ACC112 (cell line): ENCODE measurements at regions not wholly inside any gene's neighbourhood (a gene's known extent, or its start where the extent isn't known, plus 50 kb on each side); places are given as distances from the start of the nearest gene placed in this dataset.

Source experiments
- H2AFZ ChIP-seq: fragments of 200-600 bp; sonication (generic); one replicate; pipeline ENCODE4 v1.6.0; 2017; ENCODE audit warnings: antibody characterized with exemption, low read length; ENCODE audit not compliant: unreplicated experiment
- H3K27ac ChIP-seq: fragments of 200-600 bp; sonication (generic); 2 replicates; pipeline ENCODE4 v1.5.1; 2014; ENCODE audit warnings: low read depth, mild to moderate bottlenecking, antibody characterized with exemption, low read length, moderate library complexity
- H3K27me3 ChIP-seq: fragments of 200-600 bp; sonication (generic); 2 replicates; pipeline ENCODE4 v1.6.1; 2014; ENCODE audit warnings: mild to moderate bottlenecking, antibody characterized with exemption, low read length, moderate library complexity, mixed read lengths; ENCODE audit not compliant: insufficient read depth
- H3K36me3 ChIP-seq: fragments of 200-600 bp; sonication (generic); 2 replicates; pipeline ENCODE4 v1.6.1; 2016; ENCODE audit warnings: mild to moderate bottlenecking, antibody characterized with exemption, low read length, moderate library complexity, mixed read lengths; ENCODE audit not compliant: insufficient read depth
- H3K4me1 ChIP-seq: fragments of 200-600 bp; sonication (generic); one replicate; pipeline ENCODE4 v1.6.1; 2016; ENCODE audit warnings: low read length, mixed read lengths; ENCODE audit not compliant: insufficient read depth, unreplicated experiment, control insufficient read depth
- H3K4me3 ChIP-seq: fragments of 200-600 bp; sonication (generic); 2 replicates; pipeline ENCODE4 v1.5.1; 2014; ENCODE audit warnings: mild to moderate bottlenecking, low read depth, low read length
- H3K79me2 ChIP-seq: fragments of 200-600 bp; sonication (generic); one replicate; pipeline ENCODE4 v1.6.0; 2016; ENCODE audit warnings: low read length; ENCODE audit not compliant: control insufficient read depth, unreplicated experiment, insufficient read depth

DNA sequence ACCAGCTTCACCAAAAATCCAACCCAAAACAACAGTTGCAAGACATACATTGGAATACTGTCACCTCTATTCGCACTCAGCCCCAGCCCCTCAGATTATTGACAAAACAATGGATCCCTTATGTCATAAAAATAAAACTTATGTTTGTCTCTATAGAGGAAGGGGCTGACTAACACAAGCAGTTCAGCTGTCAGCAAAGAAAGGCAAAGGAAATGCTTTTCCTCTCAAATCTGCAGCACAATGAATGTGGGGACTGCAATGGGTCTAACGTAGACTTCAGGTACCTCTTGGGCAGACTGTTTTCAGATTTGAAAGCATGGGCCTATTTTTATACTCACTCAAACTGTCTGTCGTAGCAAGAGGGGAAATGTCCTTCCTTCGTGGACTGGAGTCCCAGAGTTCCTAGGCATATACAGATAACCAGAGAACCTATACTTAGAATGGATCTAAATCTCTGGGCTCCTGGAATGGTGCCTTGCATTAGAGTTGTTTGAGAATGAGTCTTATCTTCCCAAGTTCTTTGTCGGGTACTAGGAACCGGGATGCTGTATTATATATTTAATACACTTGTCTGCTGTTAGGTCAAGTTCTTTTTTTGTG lies 307.7 kb upstream of the DDX53 start:
- H3K4me1 ChIP-seq, result peaks cover 6% of the 10 kb centered on the region
- no peaks in the 10 kb centered on the region for H3K27me3 ChIP-seq
- H3K36me3 ChIP-seq, result no peaks in the 10 kb centered on the region
- no peak overlapping the region for H3K27ac ChIP-seq
- H3K79me2 ChIP-seq, result no peaks in the 10 kb centered on the region
- no peak overlapping the region for H3K4me3 ChIP-seq
- no peak overlapping the region for H2AFZ ChIP-seq

DNA sequence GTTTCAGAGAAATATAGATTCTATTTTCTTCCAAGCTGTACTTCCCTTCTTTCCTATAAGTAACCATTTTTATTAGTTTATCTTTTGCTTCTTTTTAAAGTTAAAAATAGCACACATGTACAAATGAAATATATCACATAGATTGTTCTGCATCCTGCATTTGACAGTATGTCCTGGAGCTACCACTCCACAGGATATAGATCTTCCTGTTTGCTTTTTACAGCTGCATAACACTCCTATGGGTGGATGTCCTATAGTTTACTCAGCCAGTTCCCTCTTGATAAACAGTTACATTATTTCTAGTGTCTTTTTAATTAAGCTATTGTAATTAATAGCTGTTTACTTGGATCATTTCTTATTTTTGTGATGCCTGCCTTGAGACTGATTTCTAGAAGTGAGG lies 301.6 kb upstream of the DDX53 start:
- Histone ChIP-seq H3K4me1 (peaks cover 10% of the 10 kb centered on the region), H3K4me3 (no peak overlapping the region), H2AFZ (no peak overlapping the region), H3K79me2 (no peaks in the 10 kb centered on the region), H3K36me3 (no peaks in the 10 kb centered on the region), H3K27ac (no peak overlapping the region), H3K27me3 (no peaks in the 10 kb centered on the region)

GRCh38 chrX:22699581-22700091 lies 300.1 kb upstream of the DDX53 start:
- Histone ChIP-seq H3K4me3 (peak overlapping the region; percentile 47; the same call in 1 of the 2 replicates), H3K36me3 (no peaks in the 10 kb centered on the region), H3K79me2 (no peaks in the 10 kb centered on the region), H3K27me3 (no peaks in the 10 kb centered on the region), H2AFZ (peak overlapping the region; percentile 25), H3K4me1 (peaks cover 10% of the 10 kb centered on the region), H3K27ac (peak overlapping the region; percentile 50)

GRCh38 chrX:22712942-22713341 lies 286.8 kb upstream of the DDX53 start:
- Histone ChIP-seq H3K27ac (no peak overlapping the region), H3K36me3 (no peaks in the 10 kb centered on the region), H3K27me3 (no peaks in the 10 kb centered on the region), H3K4me3 (no peak overlapping the region), H3K4me1 (peaks cover 4% of the 10 kb centered on the region), H2AFZ (no peak overlapping the region), H3K79me2 (no peaks in the 10 kb centered on the region)

DNA sequence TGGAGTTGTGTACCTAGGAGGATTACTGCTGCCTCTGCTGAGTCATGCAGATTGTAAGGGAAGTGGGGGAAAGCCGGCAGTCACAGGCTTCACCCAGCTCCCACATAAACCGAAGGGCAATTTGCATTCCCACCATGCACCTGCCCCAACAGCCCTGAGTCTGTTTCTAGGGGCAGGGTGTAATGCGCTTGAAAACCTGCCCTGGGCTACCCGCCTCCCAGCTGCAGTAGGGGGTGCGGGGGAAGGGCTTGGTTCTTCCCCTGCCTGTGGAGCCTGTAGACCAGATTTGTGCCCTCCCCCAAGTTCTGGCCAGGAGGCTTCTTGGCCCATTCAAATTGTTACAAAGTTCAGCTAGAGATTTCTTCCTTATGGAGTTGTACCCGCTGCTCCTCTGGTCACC lies 269.2 kb upstream of the DDX53 start:
- no peaks in the 10 kb centered on the region for H3K27me3 ChIP-seq
- H3K79me2 ChIP-seq, result no peaks in the 10 kb centered on the region
- no peak overlapping the region for H2AFZ ChIP-seq
- H3K4me3 ChIP-seq, result no peak overlapping the region
- no peaks in the 10 kb centered on the region for H3K4me1 ChIP-seq
- no peak overlapping the region for H3K27ac ChIP-seq
- no peaks in the 10 kb centered on the region for H3K36me3 ChIP-seq

DNA sequence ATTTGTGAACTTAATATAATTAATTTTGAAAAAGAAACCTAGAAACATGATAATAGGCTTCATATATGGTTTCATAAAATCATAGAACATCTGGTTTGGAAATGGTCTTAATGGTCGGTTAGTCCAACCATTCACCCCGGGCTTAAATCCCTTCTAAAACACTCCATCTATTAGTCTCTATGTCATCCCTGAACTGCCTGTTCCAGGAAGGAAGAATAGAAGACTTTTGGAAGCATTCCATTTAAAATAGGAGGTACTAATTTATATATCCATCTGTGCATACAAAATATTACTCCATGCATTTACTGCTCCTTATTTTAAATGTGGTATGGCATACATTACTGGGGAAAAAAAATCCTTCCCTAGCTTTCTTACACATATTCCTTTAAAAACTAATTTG lies 262.2 kb upstream of the DDX53 start:
- no peaks in the 10 kb centered on the region for H3K36me3 ChIP-seq
- no peak overlapping the region for H3K4me3 ChIP-seq
- H2AFZ ChIP-seq, result no peak overlapping the region
- H3K79me2 ChIP-seq, result no peaks in the 10 kb centered on the region
- H3K27ac ChIP-seq, result no peak overlapping the region
- H3K27me3 ChIP-seq, result no peaks in the 10 kb centered on the region
- H3K4me1 ChIP-seq, result peaks cover 15% of the 10 kb centered on the region

- peak overlapping the region; percentile 38 for H2AFZ ChIP-seq
Observed at GRCh38 chrX:22739276-22739675, 260.5 kb upstream of the DDX53 start.

DNA sequence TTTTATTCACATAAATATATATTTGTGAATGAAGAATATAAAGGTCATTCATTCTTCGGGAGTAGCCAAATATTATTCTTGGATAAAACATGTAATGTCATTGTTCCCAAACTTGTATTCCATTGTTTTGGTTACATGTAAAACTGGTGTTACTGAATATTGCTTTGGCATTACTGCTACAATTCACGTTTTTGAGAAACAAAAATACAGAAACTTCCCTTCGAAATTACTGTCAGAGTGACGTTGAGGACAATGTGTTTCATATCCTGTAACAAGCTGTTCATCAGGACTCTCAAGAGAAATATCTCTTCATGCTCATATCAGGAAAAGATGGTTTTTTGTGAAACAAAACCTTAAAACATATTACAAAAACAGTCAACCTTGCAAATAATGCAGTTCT lies 258.9 kb upstream of the DDX53 start:
- H3K4me1 ChIP-seq, result peaks cover 19% of the 10 kb centered on the region
- H3K79me2 ChIP-seq, result no peaks in the 10 kb centered on the region

More at GRCh38 chrX:22739276-22739675, 260.5 kb upstream of the DDX53 start:
- Histone ChIP-seq H3K4me3 (no peak overlapping the region), H3K4me1 (peaks cover 19% of the 10 kb centered on the region), H3K27me3 (no peaks in the 10 kb centered on the region), H3K79me2 (no peaks in the 10 kb centered on the region), H3K27ac (no peak overlapping the region), H3K36me3 (no peaks in the 10 kb centered on the region)

GRCh38 chrX:22742174-22742573 lies 257.6 kb upstream of the DDX53 start:
- H3K36me3 ChIP-seq, result no peaks in the 10 kb centered on the region
- peaks cover 19% of the 10 kb centered on the region for H3K4me1 ChIP-seq
- peak overlapping the region; percentile 68 for H2AFZ ChIP-seq
- no peaks in the 10 kb centered on the region for H3K79me2 ChIP-seq
- no peak overlapping the region for H3K4me3 ChIP-seq
- H3K27ac ChIP-seq, result peak overlapping the region; percentile 74
- no peaks in the 10 kb centered on the region for H3K27me3 ChIP-seq

More for the DNA sequence above, 258.9 kb upstream of the DDX53 start:
- Histone ChIP-seq H3K27me3 (no peaks in the 10 kb centered on the region), H2AFZ (no peak overlapping the region), H3K36me3 (no peaks in the 10 kb centered on the region), H3K27ac (no peak overlapping the region), H3K4me3 (no peak overlapping the region)

GRCh38 chrX:22746081-22746480 lies 253.7 kb upstream of the DDX53 start:
- H3K4me3 ChIP-seq, result no peak overlapping the region
- no peak overlapping the region for H2AFZ ChIP-seq
- H3K36me3 ChIP-seq, result no peaks in the 10 kb centered on the region
- H3K79me2 ChIP-seq, result no peaks in the 10 kb centered on the region
- H3K27ac ChIP-seq, result no peak overlapping the region
- no peaks in the 10 kb centered on the region for H3K27me3 ChIP-seq
- H3K4me1 ChIP-seq, result peaks cover 8% of the 10 kb centered on the region
